ENCODE measurements at regions not wholly inside any gene's neighbourhood (a gene's known extent, or its start where the extent isn't known, plus 50 kb on each side); places are given as distances from the start of the nearest gene placed in this dataset.
"Not testable (repeated sequence)": the region's sequence is repeated elsewhere in the genome, so short reads cannot be mapped to it uniquely, and the experiment has no call there.

GRCh38 chr7:115558161-115558560 is 472.4 kb downstream of the TFEC start:
- Histone ChIP-seq H3K36me3 (no peaks in the 10 kb centered on the region), H3K4me3 (no peak overlapping the region), H3K4me1 (no peaks in the 10 kb centered on the region), H3K27ac (no peak overlapping the region), H3K9me3 (no peaks in the 10 kb centered on the region), H3K27me3 (no peaks in the 10 kb centered on the region)
- WGBS, 4 donors: 85 to 93% (median 90%) methylated on average over 1 of the region's 1 CpG
- TF ChIP-seq POLR2A (IDR thresholded peaks at IDR 0.05) (no peak), CTCF (IDR thresholded peaks at IDR 0.05) (no peak)
- intact Hi-C loops (cut with DNase I): no loop called here
- no peak for ATAC-seq
- no peak for DNase-seq

- WGBS, 4 donors: 81 to 91% (median 83%) methylated on average over 2 of the region's 2 CpGs
- H3K36me3 ChIP-seq; H3K4me3 ChIP-seq; DNase-seq; ATAC-seq; H3K27me3 ChIP-seq; H3K27ac ChIP-seq; H3K9me3 ChIP-seq; H3K4me1 ChIP-seq; intact Hi-C loops (cut with DNase I): not testable (repeated sequence)
Measured at GRCh38 chr7:115557296-115557695, 473.3 kb downstream of the TFEC start.

GRCh38 chr7:115552766-115553165 is 477.8 kb downstream of the TFEC start:
- WGBS, 4 donors: 78 to 85% (median 83%) methylated on average over 4 of the region's 4 CpGs
- TF ChIP-seq POLR2A (IDR thresholded peaks at IDR 0.05) (no peak), CTCF (IDR thresholded peaks at IDR 0.05) (no peak)
- H3K27ac ChIP-seq: no peak overlapping the region
- no peak overlapping the region for H3K4me3 ChIP-seq
- no peak for ATAC-seq
- no peaks in the 10 kb centered on the region for H3K4me1 ChIP-seq
- intact Hi-C loops (cut with DNase I): no loop called here
- no peaks in the 10 kb centered on the region for H3K9me3 ChIP-seq
- no peaks in the 10 kb centered on the region for H3K36me3 ChIP-seq
- no peak for DNase-seq
- H3K27me3 ChIP-seq: peaks cover 0 to 4% (median 0%) of the 10 kb centered on the region in 9 donors

GRCh38 chr7:115549910-115550309 is 480.7 kb downstream of the TFEC start:
- WGBS, 4 donors: 80 to 83% (median 81%) methylated on average over 2 of the region's 2 CpGs
- Histone ChIP-seq H3K4me1 (no peaks in the 10 kb centered on the region), H3K27ac (no peak overlapping the region), H3K4me3 (no peak overlapping the region), H3K36me3 (no peaks in the 10 kb centered on the region), H3K27me3 (peaks cover 0 to 4% (median 0%) of the 10 kb centered on the region in 9 donors), H3K9me3 (no peaks in the 10 kb centered on the region)
- intact Hi-C loops (cut with DNase I): no loop called here
- no peak for TF ChIP-seq POLR2A (IDR thresholded peaks at IDR 0.05)
- TF ChIP-seq CTCF (IDR thresholded peaks at IDR 0.05): no peak
- no peak for DNase-seq
- ATAC-seq: no peak

GRCh38 chr7:115548756-115549155 is 481.8 kb downstream of the TFEC start:
- intact Hi-C loops (cut with DNase I): no loop called here
- peaks cover 0 to 4% (median 0%) of the 10 kb centered on the region in 9 donors for H3K27me3 ChIP-seq
- DNase-seq (no peak), ATAC-seq (no peak)
- no peaks in the 10 kb centered on the region for H3K9me3 ChIP-seq
- no peak overlapping the region for H3K27ac ChIP-seq
- TF ChIP-seq POLR2A (IDR thresholded peaks at IDR 0.05) (no peak), CTCF (IDR thresholded peaks at IDR 0.05) (no peak)
- no peak overlapping the region for H3K4me3 ChIP-seq
- no peaks in the 10 kb centered on the region for H3K36me3 ChIP-seq
- H3K4me1 ChIP-seq: no peaks in the 10 kb centered on the region
- 79 to 95% (median 88%) methylated on average over 1 of the region's 1 CpG for WGBS, 4 donors

Measured in heart left ventricle (tissue), 16 donors.